VCaP (cell line): ENCODE measurements at regions not wholly inside any gene's neighbourhood (a gene's known extent, or its start where the extent isn't known, plus 50 kb on each side); places are given as distances from the start of the nearest gene placed in this dataset.

Source experiments
- H3K27ac ChIP-seq: fragments of 450-650 bp; 2 replicates; pipeline ENCODE4 v1.5.1; 2017
- CTCF ChIP-seq: fragments of 450-650 bp; conservative IDR thresholded peaks from 2 replicates; pipeline ENCODE4 v1.5.1; 2017; ENCODE audit warnings: mild to moderate bottlenecking, moderate library complexity

- no peak for TF ChIP-seq CTCF
These were observed 603.9 kb upstream of the FANCL start for GRCh38 chr2:58845011-58845410.

GRCh38 chr2:58842501-58843155 is 601.5 kb upstream of the FANCL start:
- no peak overlapping the region for H3K27ac ChIP-seq
- TF ChIP-seq CTCF: no peak

More at GRCh38 chr2:58845011-58845410, 603.9 kb upstream of the FANCL start:
- no peak overlapping the region for H3K27ac ChIP-seq

GRCh38 chr2:58834404-58834803 is 593.3 kb upstream of the FANCL start:
- TF ChIP-seq CTCF: no peak

GRCh38 chr2:58826795-58827194 is 585.7 kb upstream of the FANCL start:
- TF ChIP-seq CTCF: no peak
- H3K27ac ChIP-seq: no peak overlapping the region

More at GRCh38 chr2:58834404-58834803, 593.3 kb upstream of the FANCL start:
- no peak overlapping the region for H3K27ac ChIP-seq

- no peak overlapping the region for H3K27ac ChIP-seq
- TF ChIP-seq CTCF: no peak
These were observed 571.7 kb upstream of the FANCL start for GRCh38 chr2:58812771-58813344.

- no peak overlapping the region for H3K27ac ChIP-seq
- TF ChIP-seq CTCF: no peak
These were observed 564.0 kb upstream of the FANCL start for GRCh38 chr2:58805126-58805525.

GRCh38 chr2:58803192-58803591 is 562.1 kb upstream of the FANCL start:
- no peak overlapping the region for H3K27ac ChIP-seq
- no peak for TF ChIP-seq CTCF
